Fibroblast of lung (primary cell): ENCODE measurements at regions not wholly inside any gene's neighbourhood (a gene's known extent, or its start where the extent isn't known, plus 50 kb on each side); places are given as distances from the start of the nearest gene placed in this dataset.
"Not testable (repeated sequence)": the region's sequence is repeated elsewhere in the genome, so short reads cannot be mapped to it uniquely, and the experiment has no call there.

Experiments used
- EZH2 ChIP-seq: IDR thresholded peaks from 2 replicates; pipeline ENCODE4 v1.5.1; 2012; ENCODE audit warnings: low read length, control low read depth, mild to moderate bottlenecking; ENCODE audit errors: missing control alignments
- TF ChIP-seq, protein P1 (sequence below), 2 donors: IDR thresholded peaks in 1 of 2; conservative IDR thresholded peaks in 1 of 2; 1 replicate in 1 of 2; 2 replicates in 1 of 2; pipeline ENCODE4 v1.5.1; 2011 to 2012; ENCODE audit warnings: low read length in 2 of 2, control low read depth in 1 of 2, inconsistent platforms in 1 of 2, low read depth in 1 of 2, mild to moderate bottlenecking in 1 of 2

DNA sequence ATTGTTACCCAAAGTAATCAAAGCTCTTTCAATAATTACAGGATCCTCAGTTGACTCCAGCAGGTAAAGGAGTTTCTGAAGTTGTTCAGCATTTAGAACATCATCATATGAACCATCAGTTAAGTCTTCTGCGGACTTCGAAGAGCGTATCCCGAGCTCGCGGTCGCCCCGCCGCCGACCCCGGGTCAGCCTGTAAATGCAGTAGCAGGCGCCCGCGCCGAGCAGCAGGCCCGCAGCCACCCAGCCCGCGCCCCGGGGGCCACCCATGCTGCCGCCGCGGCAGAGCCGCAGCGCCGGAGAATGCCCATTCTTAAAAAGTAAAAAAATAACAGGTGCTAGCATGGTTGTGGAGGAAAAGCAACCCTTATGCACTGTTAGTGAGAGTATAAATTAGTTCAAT is 444.5 kb downstream of the NSUN3 start:
- TF ChIP-seq, protein P1, sequence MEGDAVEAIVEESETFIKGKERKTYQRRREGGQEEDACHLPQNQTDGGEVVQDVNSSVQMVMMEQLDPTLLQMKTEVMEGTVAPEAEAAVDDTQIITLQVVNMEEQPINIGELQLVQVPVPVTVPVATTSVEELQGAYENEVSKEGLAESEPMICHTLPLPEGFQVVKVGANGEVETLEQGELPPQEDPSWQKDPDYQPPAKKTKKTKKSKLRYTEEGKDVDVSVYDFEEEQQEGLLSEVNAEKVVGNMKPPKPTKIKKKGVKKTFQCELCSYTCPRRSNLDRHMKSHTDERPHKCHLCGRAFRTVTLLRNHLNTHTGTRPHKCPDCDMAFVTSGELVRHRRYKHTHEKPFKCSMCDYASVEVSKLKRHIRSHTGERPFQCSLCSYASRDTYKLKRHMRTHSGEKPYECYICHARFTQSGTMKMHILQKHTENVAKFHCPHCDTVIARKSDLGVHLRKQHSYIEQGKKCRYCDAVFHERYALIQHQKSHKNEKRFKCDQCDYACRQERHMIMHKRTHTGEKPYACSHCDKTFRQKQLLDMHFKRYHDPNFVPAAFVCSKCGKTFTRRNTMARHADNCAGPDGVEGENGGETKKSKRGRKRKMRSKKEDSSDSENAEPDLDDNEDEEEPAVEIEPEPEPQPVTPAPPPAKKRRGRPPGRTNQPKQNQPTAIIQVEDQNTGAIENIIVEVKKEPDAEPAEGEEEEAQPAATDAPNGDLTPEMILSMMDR (conservative IDR thresholded peaks at IDR 0.05 in 1 of 2, IDR thresholded peaks at IDR 0.05 in 1 of 2; ENCODE audit: low read depth in 1 of 2, low read length in 2 of 2), result not testable (repeated sequence)
- not testable (repeated sequence) for TF ChIP-seq EZH2
